ENCODE measurements at regions not wholly inside any gene's neighbourhood (a gene's known extent, or its start where the extent isn't known, plus 50 kb on each side); places are given as distances from the start of the nearest gene placed in this dataset.

- H4K20me1 ChIP-seq (ENCODE audit: insufficient read depth, low read length): no peaks in the 10 kb centered on the region
- H3K36me3 ChIP-seq (replicated peaks; ENCODE audit: insufficient read depth, low read length): no peaks in the 10 kb centered on the region; the same call in 1 of the 2 replicates
- TF ChIP-seq EZH2phosphoT487 (IDR thresholded peaks at IDR 0.05; ENCODE audit: low read length) (no peak), EZH2 (optimal IDR thresholded peaks at IDR 0.05; ENCODE audit: low read depth, low read length) (no peak), CTCF (IDR thresholded peaks at IDR 0.05; ENCODE audit: low read length) (no peak)
- no peak overlapping the region for H3K4me3 ChIP-seq (ENCODE audit: low read length)
- H3K79me2 ChIP-seq (ENCODE audit: low read length): no peaks in the 10 kb centered on the region
- H3K27ac ChIP-seq (ENCODE audit: low read length): no peak overlapping the region
- no peaks in the 10 kb centered on the region for H3K9me2 ChIP-seq (replicated peaks; ENCODE audit: insufficient read depth, low read length)
- no peak overlapping the region for H3K4me2 ChIP-seq (ENCODE audit: low read depth, low read length)
- H3K4me1 ChIP-seq (ENCODE audit: low read length): no peaks in the 10 kb centered on the region
- H3K27me3 ChIP-seq (replicated peaks; ENCODE audit: insufficient read depth, low read length): no peaks in the 10 kb centered on the region
- H3K9ac ChIP-seq (ENCODE audit: low read length): no peak overlapping the region
- DNase-seq: no peak
- H3F3A ChIP-seq (ENCODE audit: insufficient read depth, low read length): no peaks in the 10 kb centered on the region
- H3K9me3 ChIP-seq (replicated peaks; ENCODE audit: insufficient read depth, low read length): no peaks in the 10 kb centered on the region
- no peak overlapping the region for H2AFZ ChIP-seq (ENCODE audit: low read length)
Measured at GRCh38 chr1:80008934-80009333, 1002.4 kb upstream of the ADGRL4 start.

- Histone ChIP-seq H2AFZ (ENCODE audit: low read length) (no peak overlapping the region), H3K27me3 (replicated peaks; ENCODE audit: insufficient read depth, low read length) (no peaks in the 10 kb centered on the region), H4K20me1 (ENCODE audit: insufficient read depth, low read length) (no peaks in the 10 kb centered on the region), H3K27ac (ENCODE audit: low read length) (no peak overlapping the region), H3K36me3 (replicated peaks; ENCODE audit: insufficient read depth, low read length) (no peaks in the 10 kb centered on the region), H3K9ac (ENCODE audit: low read length) (no peak overlapping the region), H3K4me2 (ENCODE audit: low read depth, low read length) (no peak overlapping the region), H3K4me1 (ENCODE audit: low read length) (no peaks in the 10 kb centered on the region), H3K4me3 (ENCODE audit: low read length) (no peak overlapping the region), H3F3A (ENCODE audit: insufficient read depth, low read length) (no peaks in the 10 kb centered on the region), H3K9me3 (replicated peaks; ENCODE audit: insufficient read depth, low read length) (no peaks in the 10 kb centered on the region), H3K9me2 (replicated peaks; ENCODE audit: insufficient read depth, low read length) (no peaks in the 10 kb centered on the region), H3K79me2 (ENCODE audit: low read length) (no peaks in the 10 kb centered on the region)
- TF ChIP-seq EZH2phosphoT487 (IDR thresholded peaks at IDR 0.05; ENCODE audit: low read length): no peak
- TF ChIP-seq EZH2 (optimal IDR thresholded peaks at IDR 0.05; ENCODE audit: low read depth, low read length): no peak
- DNase-seq: no peak
Measured at GRCh38 chr1:80003250-80003649, 996.7 kb upstream of the ADGRL4 start.

- no peak overlapping the region for H3K4me2 ChIP-seq (ENCODE audit: low read depth, low read length)
- H4K20me1 ChIP-seq (ENCODE audit: insufficient read depth, low read length): no peaks in the 10 kb centered on the region
- no peaks in the 10 kb centered on the region for H3K27me3 ChIP-seq (replicated peaks; ENCODE audit: insufficient read depth, low read length)
- no peaks in the 10 kb centered on the region for H3K4me1 ChIP-seq (ENCODE audit: low read length)
- no peaks in the 10 kb centered on the region for H3K9me2 ChIP-seq (replicated peaks; ENCODE audit: insufficient read depth, low read length)
- H2AFZ ChIP-seq (ENCODE audit: low read length): no peak overlapping the region
- no peaks in the 10 kb centered on the region for H3K9me3 ChIP-seq (replicated peaks; ENCODE audit: insufficient read depth, low read length)
- H3K79me2 ChIP-seq (ENCODE audit: low read length): no peaks in the 10 kb centered on the region
- H3K27ac ChIP-seq (ENCODE audit: low read length): no peak overlapping the region
- H3K9ac ChIP-seq (ENCODE audit: low read length): no peak overlapping the region
- H3K4me3 ChIP-seq (ENCODE audit: low read length): no peak overlapping the region
- H3F3A ChIP-seq (ENCODE audit: insufficient read depth, low read length): no peaks in the 10 kb centered on the region
- no peak for DNase-seq
- no peaks in the 10 kb centered on the region for H3K36me3 ChIP-seq (replicated peaks; ENCODE audit: insufficient read depth, low read length)
- no peak for TF ChIP-seq CTCF (IDR thresholded peaks at IDR 0.05; ENCODE audit: low read length)
- no peak for TF ChIP-seq EZH2 (optimal IDR thresholded peaks at IDR 0.05; ENCODE audit: low read depth, low read length)
- TF ChIP-seq EZH2phosphoT487 (IDR thresholded peaks at IDR 0.05; ENCODE audit: low read length): no peak
Measured at GRCh38 chr1:79988401-79988800, 981.9 kb upstream of the ADGRL4 start.

- Histone ChIP-seq H3K36me3 (replicated peaks; ENCODE audit: insufficient read depth, low read length) (no peaks in the 10 kb centered on the region), H3K4me3 (ENCODE audit: low read length) (no peak overlapping the region), H3K4me1 (ENCODE audit: low read length) (no peaks in the 10 kb centered on the region), H3K9ac (ENCODE audit: low read length) (no peak overlapping the region), H2AFZ (ENCODE audit: low read length) (no peak overlapping the region), H3K9me2 (replicated peaks; ENCODE audit: insufficient read depth, low read length) (no peaks in the 10 kb centered on the region), H3K27me3 (replicated peaks; ENCODE audit: insufficient read depth, low read length) (no peaks in the 10 kb centered on the region), H3F3A (ENCODE audit: insufficient read depth, low read length) (no peaks in the 10 kb centered on the region), H3K27ac (ENCODE audit: low read length) (no peak overlapping the region), H3K79me2 (ENCODE audit: low read length) (no peaks in the 10 kb centered on the region), H3K9me3 (replicated peaks; ENCODE audit: insufficient read depth, low read length) (no peaks in the 10 kb centered on the region), H4K20me1 (ENCODE audit: insufficient read depth, low read length) (no peaks in the 10 kb centered on the region), H3K4me2 (ENCODE audit: low read depth, low read length) (no peak overlapping the region)
- TF ChIP-seq EZH2 (optimal IDR thresholded peaks at IDR 0.05; ENCODE audit: low read depth, low read length) (no peak), CTCF (IDR thresholded peaks at IDR 0.05; ENCODE audit: low read length) (no peak), EZH2phosphoT487 (IDR thresholded peaks at IDR 0.05; ENCODE audit: low read length) (no peak)
- DNase-seq: peak; percentile 8
Measured at GRCh38 chr1:79982211-79982610, 975.7 kb upstream of the ADGRL4 start.

All from MM.1S (cell line).